ENCODE measurements at regions not wholly inside any gene's neighbourhood (a gene's known extent, or its start where the extent isn't known, plus 50 kb on each side); places are given as distances from the start of the nearest gene placed in this dataset.
"Not testable (repeated sequence)": the region's sequence is repeated elsewhere in the genome, so short reads cannot be mapped to it uniquely, and the experiment has no call there.

- DNase-seq (ENCODE audit: low read depth in 2 of 2): no peak
Measured at GRCh38 chr6:23630726-23631635, 495.0 kb upstream of the NRSN1 start.

- DNase-seq (ENCODE audit: low read depth in 2 of 2): no peak
Measured at GRCh38 chr6:23633996-23634395, 492.0 kb upstream of the NRSN1 start.

DNA sequence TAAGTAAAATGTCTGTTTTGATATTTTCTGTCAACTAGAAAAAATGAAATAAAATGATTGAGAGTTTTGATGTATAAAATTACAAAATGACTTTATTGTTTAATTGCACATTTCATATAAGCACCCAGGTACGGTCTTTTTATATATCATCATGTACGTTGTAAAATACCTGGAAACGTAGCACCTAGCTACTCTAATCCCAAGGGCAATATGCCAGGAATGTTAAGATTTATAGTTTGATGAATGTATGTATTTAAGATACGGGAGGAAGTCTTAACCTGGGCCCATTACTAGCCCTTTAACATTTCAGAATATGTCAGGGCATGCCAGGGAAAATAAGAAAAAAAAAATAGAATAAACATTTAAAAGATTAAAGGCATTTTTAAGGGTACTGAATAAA, 490.9 kb upstream of the NRSN1 start:
- no peak for DNase-seq (ENCODE audit: low read depth in 2 of 2)

GRCh38 chr6:23637296-23637695, 488.7 kb upstream of the NRSN1 start:
- no peak for DNase-seq (ENCODE audit: low read depth in 2 of 2)

DNA sequence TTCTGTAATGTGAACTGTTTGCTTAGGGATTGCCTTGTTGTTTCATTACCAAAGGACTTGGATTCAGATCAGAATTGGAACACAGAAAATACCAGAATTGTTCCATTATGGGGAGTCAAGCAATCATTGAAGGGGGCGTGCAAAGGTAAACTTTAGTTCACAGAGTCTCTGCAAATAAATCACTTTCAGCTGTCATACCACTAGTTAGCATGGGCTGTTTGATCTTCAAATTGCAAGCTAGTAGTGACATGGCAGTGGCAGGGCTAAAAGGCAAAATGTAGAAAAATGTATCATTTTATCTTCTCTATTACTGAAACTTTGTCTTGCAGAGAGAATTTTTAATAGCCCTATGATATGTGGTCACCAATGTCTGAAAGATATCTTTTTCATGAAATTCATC, 483.2 kb upstream of the NRSN1 start:
- DNase-seq (ENCODE audit: low read depth in 2 of 2): no peak

GRCh38 chr6:23647045-23647444, 479.0 kb upstream of the NRSN1 start:
- no peak for DNase-seq (ENCODE audit: low read depth in 2 of 2)

DNA sequence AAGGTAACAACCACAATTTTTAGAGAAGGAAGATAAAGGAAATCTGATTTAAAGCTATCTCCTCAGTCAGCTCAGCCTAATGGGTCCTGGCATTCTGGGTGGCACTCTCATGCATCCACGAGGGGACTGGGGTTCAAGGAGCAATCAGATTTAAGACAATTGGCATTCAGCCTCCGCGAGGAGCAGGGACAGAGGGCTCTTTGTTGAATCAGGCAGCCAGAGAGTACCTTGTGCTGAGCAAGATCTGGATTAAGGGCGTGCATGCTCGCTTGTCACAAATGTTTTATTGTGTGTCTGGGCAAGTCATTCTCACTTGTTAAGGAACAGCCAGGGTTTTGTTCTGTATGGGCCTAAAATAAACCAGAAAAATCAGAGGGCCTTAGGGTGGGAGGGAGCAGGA, 475.3 kb upstream of the NRSN1 start:
- DNase-seq (ENCODE audit: low read depth in 2 of 2): no peak

GRCh38 chr6:23654745-23655144, 471.3 kb upstream of the NRSN1 start:
- DNase-seq (ENCODE audit: low read depth in 2 of 2): no peak

DNA sequence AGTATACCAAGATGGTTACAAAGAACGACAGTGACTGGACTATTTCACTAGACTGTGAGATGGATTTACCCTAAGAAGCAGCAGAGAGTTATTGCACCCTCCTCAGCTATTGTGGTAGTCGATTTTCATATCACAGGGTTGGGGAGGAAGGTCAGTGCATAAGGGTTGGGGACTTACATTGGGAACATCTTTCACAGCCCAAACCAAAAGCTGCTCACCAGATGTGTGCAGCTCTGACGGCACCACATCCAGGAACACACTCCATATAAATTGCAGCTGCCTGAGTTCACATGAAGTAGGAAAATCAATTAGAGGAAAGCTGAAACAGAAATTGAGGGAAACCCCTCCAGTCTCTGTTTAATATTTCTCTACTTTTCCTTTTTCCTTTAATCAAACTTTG, 470.5 kb upstream of the NRSN1 start:
- no peak for DNase-seq (ENCODE audit: low read depth in 2 of 2)

DNA sequence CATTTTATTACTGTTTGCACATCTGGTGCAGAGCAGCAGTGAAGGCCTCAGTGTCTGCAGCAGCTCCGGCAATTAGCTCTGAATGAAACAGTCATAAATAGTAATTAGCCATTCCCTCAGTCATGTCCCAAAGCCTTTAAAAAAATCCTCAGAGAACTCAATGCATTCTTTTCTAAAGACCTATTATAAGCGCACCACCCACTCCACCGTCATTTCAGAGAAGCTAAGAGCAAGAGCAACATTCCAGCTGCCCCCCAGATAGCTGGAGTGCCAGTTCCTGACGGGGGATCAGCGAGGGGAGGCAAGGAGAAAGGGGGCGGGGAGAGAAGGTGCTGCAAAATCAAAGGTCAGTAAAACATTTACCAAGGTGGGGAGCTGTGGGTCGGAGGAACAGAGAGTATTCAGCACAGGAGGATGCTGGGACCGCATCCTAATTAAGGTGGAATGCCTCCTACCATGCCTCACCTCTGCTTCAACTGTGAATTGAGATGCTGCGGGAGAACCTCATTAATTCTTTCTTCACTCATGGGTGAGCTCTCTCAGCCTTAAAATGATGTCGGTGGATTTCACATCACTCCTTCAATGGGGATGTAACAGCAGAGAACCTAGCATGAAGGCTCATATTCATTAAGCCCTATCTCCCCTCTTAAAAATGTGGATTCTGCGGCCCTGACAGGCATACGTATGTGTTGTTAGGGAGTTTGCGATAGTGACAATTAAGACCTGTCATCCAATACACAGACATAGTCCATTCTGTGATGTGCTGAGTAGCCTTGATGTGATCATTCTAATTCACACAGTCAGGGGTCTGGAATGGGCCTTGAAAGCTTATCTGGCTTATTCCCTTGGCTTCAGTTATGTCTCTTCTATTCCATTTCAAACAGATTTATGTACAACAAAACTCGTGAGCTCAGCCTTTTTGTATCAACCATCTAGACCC, 469.5 kb upstream of the NRSN1 start:
- no peak for DNase-seq (ENCODE audit: low read depth in 2 of 2)

GRCh38 chr6:23659125-23659524, 466.9 kb upstream of the NRSN1 start:
- no peak for DNase-seq (ENCODE audit: low read depth in 2 of 2)

DNA sequence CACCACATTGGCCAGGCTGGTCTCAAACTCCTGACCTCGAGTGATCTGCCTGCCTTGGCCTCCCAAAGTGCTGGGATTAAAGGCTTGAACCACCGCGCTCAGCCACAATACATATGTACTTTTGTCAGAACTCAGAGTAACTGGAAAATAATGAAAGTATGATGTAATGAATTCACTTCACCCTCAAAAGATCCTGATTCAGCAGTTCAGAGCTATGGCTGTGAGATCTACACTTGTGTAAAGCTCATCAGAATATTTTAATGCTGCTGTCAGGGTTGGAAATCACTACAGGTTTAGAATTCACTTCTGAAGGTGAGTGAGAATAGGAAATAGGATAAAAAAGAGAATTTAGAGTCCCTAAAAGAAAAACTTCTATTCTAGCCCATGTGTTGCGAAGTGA, 464.5 kb upstream of the NRSN1 start:
- DNase-seq (ENCODE audit: low read depth in 2 of 2): no peak

- DNase-seq (ENCODE audit: low read depth in 2 of 2): no peak
Measured at GRCh38 chr6:23663096-23663495, 462.9 kb upstream of the NRSN1 start.

- DNase-seq (ENCODE audit: low read depth in 2 of 2): no peak
Measured at GRCh38 chr6:23663652-23664051, 462.4 kb upstream of the NRSN1 start.

GRCh38 chr6:23665911-23666310, 460.1 kb upstream of the NRSN1 start:
- not testable (repeated sequence) for DNase-seq (ENCODE audit: low read depth in 2 of 2)

GRCh38 chr6:23672737-23673136, 453.3 kb upstream of the NRSN1 start:
- no peak for DNase-seq (ENCODE audit: low read depth in 2 of 2)

DNA sequence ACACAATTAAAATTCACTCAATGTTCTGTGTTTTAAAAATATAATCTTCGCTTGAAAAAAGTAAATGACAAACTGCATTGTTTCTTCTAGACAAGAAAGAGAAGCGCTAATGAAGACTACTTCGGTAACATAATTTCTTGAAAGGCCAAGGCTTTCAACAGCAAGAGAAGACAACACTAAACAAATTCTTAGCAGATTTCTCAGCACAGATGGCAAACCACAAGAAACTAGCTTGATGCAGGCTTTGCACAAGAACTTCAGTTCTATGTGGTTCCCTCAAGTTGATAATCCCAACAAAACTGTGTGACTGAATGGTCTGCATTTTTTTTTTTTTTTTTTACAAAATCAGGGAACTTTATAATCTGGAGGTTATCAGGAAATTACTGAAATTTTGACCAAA, 447.4 kb upstream of the NRSN1 start:
- no peak for DNase-seq (ENCODE audit: low read depth in 2 of 2)

DNA sequence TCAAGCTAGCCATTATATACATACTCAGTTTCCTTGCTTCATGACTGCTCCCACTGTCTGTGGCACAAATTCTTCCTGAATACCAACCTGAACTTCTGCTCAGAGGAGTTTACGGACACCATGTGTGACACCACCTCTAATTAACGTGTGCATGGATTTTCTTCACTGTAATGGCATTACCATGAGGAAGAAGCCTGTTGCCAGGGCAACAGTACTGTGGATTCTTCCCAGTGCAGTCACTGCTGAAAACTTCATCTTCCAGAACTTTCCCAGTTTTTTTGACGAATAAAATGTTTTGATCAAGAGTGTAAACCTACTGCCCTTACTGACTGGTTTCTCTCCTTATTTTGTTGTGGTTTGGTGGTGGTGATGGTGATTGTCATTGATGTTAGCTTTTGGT, 444.3 kb upstream of the NRSN1 start:
- DNase-seq (ENCODE audit: low read depth in 2 of 2): no peak

- no peak for DNase-seq (ENCODE audit: low read depth in 2 of 2)
Measured at GRCh38 chr6:23688650-23689049, 437.4 kb upstream of the NRSN1 start.

DNA sequence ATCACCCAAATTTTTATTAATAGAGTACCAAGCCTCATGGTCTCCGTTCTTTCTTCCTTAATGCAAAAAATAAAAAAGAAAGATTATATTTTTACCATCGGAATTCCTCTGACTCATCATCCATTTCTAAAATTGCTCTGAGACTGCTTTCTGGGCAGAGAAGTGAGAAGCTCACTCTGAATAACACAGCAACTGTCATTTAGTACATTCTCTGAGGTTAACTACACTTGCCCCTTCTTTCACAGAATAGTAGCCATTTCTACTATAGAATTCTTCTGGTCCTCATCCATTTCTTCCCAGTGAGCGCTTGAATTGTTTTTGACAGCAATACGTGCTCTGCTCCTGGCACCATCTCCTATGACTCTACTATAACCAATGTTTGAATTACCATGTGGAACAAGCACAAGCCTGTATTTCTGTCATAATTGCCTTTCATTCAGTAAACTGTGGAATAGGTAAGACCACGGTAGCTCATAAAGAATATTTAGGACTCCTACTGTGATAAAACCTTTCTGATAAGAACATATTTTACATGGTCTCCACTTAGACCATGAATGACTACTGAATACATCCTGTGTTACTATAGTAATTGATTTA, 435.5 kb upstream of the NRSN1 start:
- no peak for DNase-seq (ENCODE audit: low read depth in 2 of 2)

DNA sequence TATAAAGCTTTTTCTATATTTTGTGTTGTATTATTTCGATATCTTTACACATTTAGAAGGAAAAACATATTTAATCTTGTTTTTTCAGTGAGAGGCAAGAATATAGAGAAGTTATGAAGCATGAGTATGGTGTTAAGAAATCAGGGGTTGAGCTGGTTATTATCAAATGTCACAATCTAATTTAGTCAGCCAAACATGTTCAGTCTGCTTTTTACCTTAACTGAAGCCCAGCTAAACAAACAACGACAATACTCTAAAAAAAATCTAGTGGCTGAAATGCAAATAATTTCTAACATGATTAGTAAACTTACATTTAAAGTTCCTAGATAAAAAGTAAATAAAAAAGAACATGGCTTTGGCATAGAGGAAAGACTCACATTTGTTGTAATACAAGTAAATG, 433.8 kb upstream of the NRSN1 start:
- DNase-seq (ENCODE audit: low read depth in 2 of 2): no peak

- no peak for DNase-seq (ENCODE audit: low read depth in 2 of 2)
Measured at GRCh38 chr6:23696992-23697391, 429.0 kb upstream of the NRSN1 start.
